IMR-90 (cell line): ENCODE measurements at regions not wholly inside any gene's neighbourhood (a gene's known extent, or its start where the extent isn't known, plus 50 kb on each side); places are given as distances from the start of the nearest gene placed in this dataset.

Experiments
- ATAC-seq: fragments of 200-7000 bp; cut with Tn5 transposase; 2 replicates; pipeline ENCODE4 v1.9.1; 2020; ENCODE audit warnings: low read depth, mild to moderate bottlenecking, moderate library complexity
- BruUV-seq: library from RNA; stranded (reverse); fragments of 400-500 nt; replicated peaks from 2 replicates; lab custom pipeline; 2021; lab: Mats Ljungman, UMichigan
- CTCF ChIA-PET: fragments of 300-600 bp; formaldehyde crosslinking; extraction: SDS; loops from one replicate; lab custom pipeline; 2021; ENCODE audit warnings: antibody characterized with exemption; lab: Yijun Ruan, JAX
- POLR2A ChIA-PET: fragments of 300-600 bp; sonication (Branson Sonifier 250); formaldehyde crosslinking; loops from one replicate; lab custom pipeline; 2022; ENCODE audit warnings: antibody characterized with exemption; ENCODE audit not compliant: unreplicated experiment; lab: Charles Lee
- DNase-seq: peaks from one replicate; pipeline ENCODE4 v3.0.0; 2013
- H2AFZ ChIP-seq: replicated peaks from 2 replicates; pipeline ENCODE3; 2013; ENCODE audit warnings: low read length, mild to moderate bottlenecking; ENCODE audit not compliant: poor library complexity
- H2AK5ac ChIP-seq: 2 replicates; pipeline ENCODE4 v1.6.1; 2013; ENCODE audit warnings: low read depth, low read length, inconsistent platforms
- H2AK9ac ChIP-seq: replicated peaks from 2 replicates; pipeline ENCODE3; 2013; ENCODE audit warnings: mild to moderate bottlenecking, low read depth, low read length, moderate library complexity; ENCODE audit not compliant: poor library complexity
- H2BK120ac ChIP-seq: 2 replicates; pipeline ENCODE4 v1.6.1; 2013; ENCODE audit warnings: low read depth, low read length, inconsistent platforms
- H2BK15ac ChIP-seq: 3 replicates; pipeline ENCODE4 v1.6.1; 2013; ENCODE audit warnings: low read depth, low read length, inconsistent platforms
- H2BK20ac ChIP-seq: 2 replicates; pipeline ENCODE4 v1.6.1; 2013; ENCODE audit warnings: low read depth, mild to moderate bottlenecking, inconsistent platforms, low read length, moderate library complexity
- H2BK5ac ChIP-seq: 2 replicates; pipeline ENCODE4 v1.6.1; 2013; ENCODE audit warnings: mild to moderate bottlenecking, low read depth, low read length, inconsistent platforms; ENCODE audit not compliant: poor library complexity, severe bottlenecking
- H3K14ac ChIP-seq: replicated peaks from 2 replicates; pipeline ENCODE4 v1.6.1; 2013; ENCODE audit warnings: low read depth, low read length, inconsistent platforms
- H3K18ac ChIP-seq: 2 replicates; pipeline ENCODE4 v1.6.1; 2013; ENCODE audit warnings: low read depth, low read length, control low read depth
- H3K23ac ChIP-seq: 2 replicates; pipeline ENCODE4 v1.6.1; 2013; ENCODE audit warnings: low read depth, low read length, inconsistent platforms
- H3K27ac ChIP-seq: 2 replicates; pipeline ENCODE4 v1.5.1; 2013; ENCODE audit warnings: mild to moderate bottlenecking, control low read depth, low read length; ENCODE audit not compliant: insufficient read depth
- H3K27me3 ChIP-seq: 2 replicates; pipeline ENCODE4 v1.6.1; 2013; ENCODE audit warnings: low read length; ENCODE audit not compliant: control insufficient read depth, insufficient read depth
- H3K36me3 ChIP-seq: 2 replicates; pipeline ENCODE4 v1.6.1; 2013; ENCODE audit warnings: low read length, mixed read lengths; ENCODE audit not compliant: control insufficient read depth, insufficient read depth
- H3K4ac ChIP-seq: 2 replicates; pipeline ENCODE4 v1.6.1; 2013; ENCODE audit warnings: low read depth, low read length, inconsistent platforms
- H3K4me1 ChIP-seq: 2 replicates; pipeline ENCODE4 v1.6.1; 2013; ENCODE audit warnings: low read length, mixed read lengths; ENCODE audit not compliant: control insufficient read depth, insufficient read depth
- H3K4me2 ChIP-seq: 2 replicates; pipeline ENCODE4 v1.6.1; 2013; ENCODE audit warnings: low read depth, mild to moderate bottlenecking, control low read depth, low read length, moderate library complexity
- H3K4me3 ChIP-seq: 2 replicates; pipeline ENCODE4 v1.5.1; 2013; ENCODE audit warnings: low read depth, mild to moderate bottlenecking, control low read depth, low read length, moderate library complexity; ENCODE audit not compliant: insufficient read depth
- H3K56ac ChIP-seq: 2 replicates; pipeline ENCODE4 v1.6.1; 2013; ENCODE audit warnings: low read length, inconsistent platforms; ENCODE audit not compliant: insufficient read depth; ENCODE audit errors: extremely low read depth
- H3K79me1 ChIP-seq, 2 experiments: 2 replicates each; pipeline ENCODE4 v1.6.1; 2013; ENCODE audit warnings: low read length in 2 of 2, inconsistent platforms in 1 of 2, low read depth in 1 of 2
- H3K9ac ChIP-seq: 2 replicates; pipeline ENCODE4 v1.6.1; 2013; ENCODE audit warnings: low read depth, low read length, control low read depth
- H3K9me1 ChIP-seq: 2 replicates; pipeline ENCODE4 v1.6.1; 2013; ENCODE audit warnings: low read length, inconsistent platforms; ENCODE audit not compliant: insufficient read depth
- H3K9me3 ChIP-seq: 2 replicates; pipeline ENCODE4 v1.6.1; 2013; ENCODE audit warnings: low read length; ENCODE audit not compliant: control insufficient read depth, insufficient read depth
- H4K20me1 ChIP-seq: 2 replicates; pipeline ENCODE4 v1.6.1; 2013; ENCODE audit warnings: low read length, inconsistent platforms; ENCODE audit not compliant: insufficient read depth
- H4K5ac ChIP-seq: 2 replicates; pipeline ENCODE4 v1.6.1; 2013; ENCODE audit warnings: mild to moderate bottlenecking, low read depth, low read length, control low read depth
- H4K8ac ChIP-seq, 2 experiments: 2 replicates each; pipeline ENCODE4 v1.6.1; 2013; ENCODE audit warnings: low read depth in 2 of 2, low read length in 2 of 2, control low read depth in 1 of 2, inconsistent platforms in 1 of 2
- H4K91ac ChIP-seq: 2 replicates; pipeline ENCODE4 v1.6.1; 2013; ENCODE audit warnings: low read depth, low read length, inconsistent platforms; ENCODE audit not compliant: insufficient read depth
- BHLHE40 ChIP-seq: fragments of 150-350 bp; IDR thresholded peaks from 2 replicates; pipeline ENCODE4 v1.6.1; 2016; ENCODE audit warnings: mild to moderate bottlenecking, low read depth, low read length
- CEBPB ChIP-seq: IDR thresholded peaks from 2 replicates; pipeline ENCODE4 v1.6.1; 2012; ENCODE audit warnings: low read depth, low read length, improper control_type of control experiment
- CHD1 ChIP-seq: IDR thresholded peaks from 2 replicates; pipeline ENCODE4 v1.6.1; 2012; ENCODE audit warnings: low read depth, low read length, improper control_type of control experiment
- FOS ChIP-seq: fragments of 150-350 bp; IDR thresholded peaks from 2 replicates; pipeline ENCODE4 v1.6.1; 2016; ENCODE audit warnings: low read depth, low read length
- MAZ ChIP-seq: IDR thresholded peaks from 2 replicates; pipeline ENCODE4 v1.6.1; 2012; ENCODE audit warnings: low read depth, mild to moderate bottlenecking, low read length, improper control_type of control experiment, moderate library complexity, borderline replicate concordance
- MXI1 ChIP-seq: IDR thresholded peaks from 2 replicates; pipeline ENCODE4 v1.6.1; 2012; ENCODE audit warnings: low read depth, mild to moderate bottlenecking, low read length, moderate library complexity, borderline replicate concordance
- NFE2L2 ChIP-seq: fragments of 150-350 bp; IDR thresholded peaks from 2 replicates; pipeline ENCODE4 v1.6.1; 2016; ENCODE audit warnings: low read depth, mild to moderate bottlenecking, low read length
- POLR2A ChIP-seq: IDR thresholded peaks from 2 replicates; pipeline ENCODE4 v1.6.1; 2012; ENCODE audit warnings: mild to moderate bottlenecking, low read depth, low read length
- RAD21 ChIP-seq: IDR thresholded peaks from 2 replicates; pipeline ENCODE4 v1.6.1; 2012; ENCODE audit warnings: low read length, improper control_type of control experiment
- RFX5 ChIP-seq: IDR thresholded peaks from 2 replicates; pipeline ENCODE4 v1.8.0; 2012; ENCODE audit warnings: low read depth, mild to moderate bottlenecking, low read length, moderate library complexity
- SMC3 ChIP-seq: fragments of 150-350 bp; IDR thresholded peaks from 2 replicates; pipeline ENCODE4 v1.6.1; 2016; ENCODE audit warnings: low read depth, mild to moderate bottlenecking, antibody characterized with exemption, low read length, moderate library complexity
- whole genome bisulfite sequencing, 2 experiments: methylation state at CpG; one replicate each; pipeline versions ENCODE4 v1.1.5 to v1.1.7; 2013; ENCODE audit warnings: missing lambda C conversion rate in 2 of 2; ENCODE audit not compliant: insufficient read length in 1 of 2; ENCODE audit errors: extremely low coverage in 2 of 2; 5-methylcytosine and 5-hydroxymethylcytosine counted together
- dilution Hi-C: fragments of 300-500 bp; cut with HindIII; formaldehyde crosslinking; loops from one replicate; pipeline ENCODE4 v1.14.3; 2018; ENCODE audit warnings: low sequenced_read_pairs; ENCODE audit not compliant: unreplicated experiment
- in situ Hi-C: fragments of 300-500 bp; cut with MboI; formaldehyde crosslinking; loops from 3 replicates; pipeline ENCODE4 v1.14.3; 2019; ENCODE audit warnings: low sequenced_read_pairs, inconsistent platforms, mixed read lengths
- intact Hi-C: fragments of 100-400 bp; cut with micrococcal nuclease; formaldehyde crosslinking; loops from 2 replicates; pipeline ENCODE4 v1.10.0; 2022
- TF ChIP-seq, protein P1 (sequence below): conservative IDR thresholded peaks from 2 replicates; pipeline ENCODE4 v1.5.1; 2012; ENCODE audit warnings: mild to moderate bottlenecking, low read depth, low read length, improper control_type of control experiment
- TF ChIP-seq, protein P2 (sequence below): fragments of 150-350 bp; IDR thresholded peaks from 2 replicates; pipeline ENCODE4 v1.6.1; 2016; ENCODE audit warnings: low read depth, mild to moderate bottlenecking, low read length, moderate library complexity, borderline replicate concordance

- H4K5ac ChIP-seq: no peak overlapping the region
- ChIA-PET POLR2A (no interaction called here), CTCF (no interaction called here)
- H3K23ac ChIP-seq: no peak overlapping the region
- H3K14ac ChIP-seq: no peak overlapping the region
- no peak overlapping the region for H4K91ac ChIP-seq
- no peaks in the 10 kb centered on the region for H3K9me1 ChIP-seq
- no peak overlapping the region for H3K4me2 ChIP-seq
- no peak overlapping the region for H3K27ac ChIP-seq
- H3K56ac ChIP-seq: no peak overlapping the region
- H2BK120ac ChIP-seq: no peak overlapping the region
- TF ChIP-seq MXI1: no peak
- no peak for TF ChIP-seq NFE2L2
- no peak for TF ChIP-seq POLR2A
- TF ChIP-seq FOS: no peak
- TF ChIP-seq SMC3: no peak
- no peak for TF ChIP-seq CHD1
- no peak for TF ChIP-seq BHLHE40
- no peak for TF ChIP-seq CEBPB
- no peak for TF ChIP-seq MAZ
- TF ChIP-seq, protein P1, sequence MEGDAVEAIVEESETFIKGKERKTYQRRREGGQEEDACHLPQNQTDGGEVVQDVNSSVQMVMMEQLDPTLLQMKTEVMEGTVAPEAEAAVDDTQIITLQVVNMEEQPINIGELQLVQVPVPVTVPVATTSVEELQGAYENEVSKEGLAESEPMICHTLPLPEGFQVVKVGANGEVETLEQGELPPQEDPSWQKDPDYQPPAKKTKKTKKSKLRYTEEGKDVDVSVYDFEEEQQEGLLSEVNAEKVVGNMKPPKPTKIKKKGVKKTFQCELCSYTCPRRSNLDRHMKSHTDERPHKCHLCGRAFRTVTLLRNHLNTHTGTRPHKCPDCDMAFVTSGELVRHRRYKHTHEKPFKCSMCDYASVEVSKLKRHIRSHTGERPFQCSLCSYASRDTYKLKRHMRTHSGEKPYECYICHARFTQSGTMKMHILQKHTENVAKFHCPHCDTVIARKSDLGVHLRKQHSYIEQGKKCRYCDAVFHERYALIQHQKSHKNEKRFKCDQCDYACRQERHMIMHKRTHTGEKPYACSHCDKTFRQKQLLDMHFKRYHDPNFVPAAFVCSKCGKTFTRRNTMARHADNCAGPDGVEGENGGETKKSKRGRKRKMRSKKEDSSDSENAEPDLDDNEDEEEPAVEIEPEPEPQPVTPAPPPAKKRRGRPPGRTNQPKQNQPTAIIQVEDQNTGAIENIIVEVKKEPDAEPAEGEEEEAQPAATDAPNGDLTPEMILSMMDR: no peak
- no peak for TF ChIP-seq RAD21
- TF ChIP-seq RFX5: no peak
- TF ChIP-seq, protein P2, sequence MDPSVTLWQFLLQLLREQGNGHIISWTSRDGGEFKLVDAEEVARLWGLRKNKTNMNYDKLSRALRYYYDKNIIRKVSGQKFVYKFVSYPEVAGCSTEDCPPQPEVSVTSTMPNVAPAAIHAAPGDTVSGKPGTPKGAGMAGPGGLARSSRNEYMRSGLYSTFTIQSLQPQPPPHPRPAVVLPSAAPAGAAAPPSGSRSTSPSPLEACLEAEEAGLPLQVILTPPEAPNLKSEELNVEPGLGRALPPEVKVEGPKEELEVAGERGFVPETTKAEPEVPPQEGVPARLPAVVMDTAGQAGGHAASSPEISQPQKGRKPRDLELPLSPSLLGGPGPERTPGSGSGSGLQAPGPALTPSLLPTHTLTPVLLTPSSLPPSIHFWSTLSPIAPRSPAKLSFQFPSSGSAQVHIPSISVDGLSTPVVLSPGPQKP: no peak
- no peak for DNase-seq
- dilution Hi-C loops: no loop called here
- no peaks in the 10 kb centered on the region for H3K27me3 ChIP-seq
- peaks cover 8% of the 10 kb centered on the region; the same call in 1 of the 2 replicates for H3K9me3 ChIP-seq
- no peak overlapping the region for H2BK5ac ChIP-seq
- no peak overlapping the region for H2BK15ac ChIP-seq
- H2AK9ac ChIP-seq: no peak overlapping the region
- H2BK20ac ChIP-seq: no peak overlapping the region
- no peak overlapping the region for H3K9ac ChIP-seq
- 8% methylated on average over 2 of the region's 3 CpGs; no CpG with 5 or more reads in 1 of the 2 experiments for WGBS, 2 experiments
- in situ Hi-C loops: no loop called here
- H3K36me3 ChIP-seq: no peaks in the 10 kb centered on the region
- no peak overlapping the region for H3K18ac ChIP-seq
- H4K8ac ChIP-seq: no peak overlapping the region
- H3K4me1 ChIP-seq: no peaks in the 10 kb centered on the region
- intact Hi-C loops: no loop called here
- H3K79me1 ChIP-seq: no peaks in the 10 kb centered on the region
- no peak overlapping the region for H2AK5ac ChIP-seq
- no peak for ATAC-seq
- no peaks in the 10 kb centered on the region for H4K20me1 ChIP-seq
- no TSS peak for BruUV-seq
- no peak overlapping the region for H3K4me3 ChIP-seq
- no peak overlapping the region for H2AFZ ChIP-seq
- no peak overlapping the region for H3K4ac ChIP-seq
Measured at GRCh38 chr3:13705051-13705450, 156.1 kb downstream of the FBLN2 start.
